ENCODE measurements at regions not wholly inside any gene's neighbourhood (a gene's known extent, or its start where the extent isn't known, plus 50 kb on each side); places are given as distances from the start of the nearest gene placed in this dataset.

DNA sequence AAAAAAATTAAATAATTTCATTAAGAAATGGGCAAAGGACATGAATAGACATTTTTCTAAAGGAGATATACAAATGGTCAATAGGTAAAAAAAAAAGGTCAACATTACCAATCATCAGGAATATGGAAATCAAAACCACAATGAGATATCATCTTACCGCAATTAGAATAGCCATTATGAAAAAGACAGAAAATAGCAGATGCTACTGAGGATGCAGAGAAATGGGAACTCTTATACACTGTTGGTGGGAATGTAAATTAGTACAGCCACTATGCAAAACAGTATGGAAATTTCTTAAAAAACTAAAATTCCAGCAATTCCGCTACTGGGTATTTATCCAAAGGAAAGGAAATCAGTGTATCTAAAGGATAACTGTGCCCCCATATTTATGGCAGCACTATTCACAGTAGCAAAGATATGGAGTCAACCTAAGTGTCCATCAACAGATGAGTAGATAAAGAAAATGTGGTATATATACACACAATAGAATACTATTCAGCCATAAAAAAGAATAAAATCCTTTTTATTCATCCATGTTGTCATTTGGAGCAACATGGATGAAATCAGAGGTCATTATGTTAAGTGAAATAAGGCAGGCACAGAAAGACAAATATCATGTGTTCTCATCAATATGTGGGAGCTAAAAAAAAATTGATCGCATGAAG lies 132.4 kb downstream of the RPL22L1 start:
- Histone ChIP-seq H3K4me1 (peaks cover 0 to 15% (median 8%) of the 10 kb centered on the region in 3 donors), H3K27me3 (no peaks in the 10 kb centered on the region), H3K36me3 (no peaks in the 10 kb centered on the region), H3K27ac (no peak overlapping the region), H3K4me3 (no peak overlapping the region), H3K9me3 (no peaks in the 10 kb centered on the region)
- TF ChIP-seq, protein P1, sequence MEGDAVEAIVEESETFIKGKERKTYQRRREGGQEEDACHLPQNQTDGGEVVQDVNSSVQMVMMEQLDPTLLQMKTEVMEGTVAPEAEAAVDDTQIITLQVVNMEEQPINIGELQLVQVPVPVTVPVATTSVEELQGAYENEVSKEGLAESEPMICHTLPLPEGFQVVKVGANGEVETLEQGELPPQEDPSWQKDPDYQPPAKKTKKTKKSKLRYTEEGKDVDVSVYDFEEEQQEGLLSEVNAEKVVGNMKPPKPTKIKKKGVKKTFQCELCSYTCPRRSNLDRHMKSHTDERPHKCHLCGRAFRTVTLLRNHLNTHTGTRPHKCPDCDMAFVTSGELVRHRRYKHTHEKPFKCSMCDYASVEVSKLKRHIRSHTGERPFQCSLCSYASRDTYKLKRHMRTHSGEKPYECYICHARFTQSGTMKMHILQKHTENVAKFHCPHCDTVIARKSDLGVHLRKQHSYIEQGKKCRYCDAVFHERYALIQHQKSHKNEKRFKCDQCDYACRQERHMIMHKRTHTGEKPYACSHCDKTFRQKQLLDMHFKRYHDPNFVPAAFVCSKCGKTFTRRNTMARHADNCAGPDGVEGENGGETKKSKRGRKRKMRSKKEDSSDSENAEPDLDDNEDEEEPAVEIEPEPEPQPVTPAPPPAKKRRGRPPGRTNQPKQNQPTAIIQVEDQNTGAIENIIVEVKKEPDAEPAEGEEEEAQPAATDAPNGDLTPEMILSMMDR (IDR thresholded peaks at IDR 0.05), result no peak
- no peak for TF ChIP-seq POLR2A (IDR thresholded peaks at IDR 0.05)
- WGBS, 2 donors, result 97 to 99% methylated on average over 3 of the region's 3 CpGs
- intact Hi-C loops (cut with DNase I), result no loop called here
- DNase-seq, result no peak

DNA sequence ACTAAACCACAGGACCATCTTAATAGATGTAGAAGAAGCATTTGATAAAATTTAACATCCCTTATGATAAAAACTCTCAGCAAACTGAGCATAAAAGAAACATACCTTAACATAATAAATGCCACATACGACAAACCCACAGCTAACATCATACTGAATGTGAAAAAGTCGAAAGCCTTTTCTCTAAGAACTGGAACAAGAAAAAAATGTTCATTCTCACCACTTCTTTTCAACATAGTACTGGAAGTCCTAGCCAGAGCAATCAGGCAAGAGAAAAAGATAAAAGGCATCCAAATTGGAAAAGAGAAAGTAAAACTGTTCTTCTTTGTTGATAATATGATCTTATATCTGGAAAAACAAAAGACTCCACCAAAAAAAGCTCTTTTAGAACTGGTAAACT lies 134.2 kb downstream of the RPL22L1 start:
- Histone ChIP-seq H3K27me3 (no peaks in the 10 kb centered on the region), H3K9me3 (no peaks in the 10 kb centered on the region), H3K36me3 (no peaks in the 10 kb centered on the region), H3K4me1 (peaks cover 0 to 3% (median 2%) of the 10 kb centered on the region in 3 donors), H3K27ac (peak overlapping the region in 2 of 4 donors; percentile 30 to 42), H3K4me3 (no peak overlapping the region)
- TF ChIP-seq, protein P1 (IDR thresholded peaks at IDR 0.05), result no peak
- no peak for TF ChIP-seq POLR2A (IDR thresholded peaks at IDR 0.05)
- 64 to 77% methylated on average over 2 of the region's 2 CpGs for WGBS, 2 donors
- no peak for DNase-seq
- intact Hi-C loops (cut with DNase I), result no loop called here

DNA sequence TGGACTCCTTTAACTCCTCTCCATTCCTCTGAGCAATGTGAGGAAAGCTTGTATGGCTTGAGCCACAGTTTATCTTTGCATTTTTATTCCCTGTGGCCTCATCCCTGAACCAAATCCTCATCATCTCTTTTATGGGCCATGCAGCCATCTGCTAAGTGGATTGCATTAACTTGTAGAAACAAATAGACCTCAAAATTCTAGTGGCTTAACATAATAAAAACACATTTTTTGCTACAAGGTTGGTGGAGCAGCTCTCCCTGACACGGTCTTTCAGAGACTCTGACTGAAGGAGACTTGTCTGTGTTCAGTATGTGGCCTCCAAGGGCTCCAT lies 135.3 kb downstream of the RPL22L1 start:
- no peak for DNase-seq
- intact Hi-C loops (cut with DNase I), result no loop called here
- Histone ChIP-seq H3K27ac (no peak overlapping the region), H3K27me3 (no peaks in the 10 kb centered on the region), H3K9me3 (no peaks in the 10 kb centered on the region), H3K36me3 (no peaks in the 10 kb centered on the region), H3K4me1 (no peaks in the 10 kb centered on the region), H3K4me3 (no peak overlapping the region)
- no peak for TF ChIP-seq POLR2A (IDR thresholded peaks at IDR 0.05)
- WGBS, 2 donors, result 73 to 83% methylated on average over 1 of the region's 1 CpG

DNA sequence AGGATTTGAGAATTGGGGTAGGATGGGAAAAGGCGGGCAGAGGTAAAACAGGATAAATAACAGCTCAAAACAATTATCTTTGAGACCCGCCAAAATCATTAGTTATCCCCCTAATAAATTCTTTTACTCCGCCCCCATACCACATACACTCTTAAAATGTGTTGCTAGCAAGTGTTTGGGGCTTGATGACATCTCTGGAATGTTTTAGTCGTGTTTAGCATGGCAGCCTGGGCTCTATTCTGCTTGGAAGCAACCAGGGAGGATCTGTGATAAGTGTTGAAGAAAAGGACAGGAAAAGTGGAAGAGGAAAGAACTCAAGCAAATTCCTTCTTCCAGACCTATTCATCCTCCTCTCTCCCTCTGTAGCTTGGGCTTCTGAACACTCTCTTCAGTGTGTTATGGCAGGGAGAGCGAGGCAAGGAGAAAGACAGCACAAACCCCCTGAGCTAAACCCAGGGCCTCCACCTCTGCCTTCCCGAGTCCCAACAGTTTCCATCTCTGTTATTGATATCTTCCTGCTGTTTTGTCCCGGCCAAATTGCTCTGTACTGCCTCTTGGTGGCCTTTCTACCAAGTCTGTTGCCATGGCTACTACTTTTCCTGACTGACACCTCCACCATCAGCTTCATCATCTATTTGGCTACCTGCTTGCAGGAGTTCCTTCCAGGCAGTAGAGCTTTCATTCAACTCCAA lies 135.8 kb downstream of the RPL22L1 start:
- Histone ChIP-seq H3K4me1 (no peaks in the 10 kb centered on the region), H3K9me3 (no peaks in the 10 kb centered on the region), H3K4me3 (no peak overlapping the region), H3K27ac (peak overlapping the region in 1 of 4 donors; percentile 14), H3K27me3 (no peaks in the 10 kb centered on the region), H3K36me3 (no peaks in the 10 kb centered on the region)
- intact Hi-C loops (cut with DNase I), result no loop called here
- TF ChIP-seq, protein P1 (IDR thresholded peaks at IDR 0.05), result no peak
- no peak for TF ChIP-seq POLR2A (IDR thresholded peaks at IDR 0.05)
- DNase-seq, result no peak
- 71 to 80% methylated on average over 7 of the region's 7 CpGs for WGBS, 2 donors

DNA sequence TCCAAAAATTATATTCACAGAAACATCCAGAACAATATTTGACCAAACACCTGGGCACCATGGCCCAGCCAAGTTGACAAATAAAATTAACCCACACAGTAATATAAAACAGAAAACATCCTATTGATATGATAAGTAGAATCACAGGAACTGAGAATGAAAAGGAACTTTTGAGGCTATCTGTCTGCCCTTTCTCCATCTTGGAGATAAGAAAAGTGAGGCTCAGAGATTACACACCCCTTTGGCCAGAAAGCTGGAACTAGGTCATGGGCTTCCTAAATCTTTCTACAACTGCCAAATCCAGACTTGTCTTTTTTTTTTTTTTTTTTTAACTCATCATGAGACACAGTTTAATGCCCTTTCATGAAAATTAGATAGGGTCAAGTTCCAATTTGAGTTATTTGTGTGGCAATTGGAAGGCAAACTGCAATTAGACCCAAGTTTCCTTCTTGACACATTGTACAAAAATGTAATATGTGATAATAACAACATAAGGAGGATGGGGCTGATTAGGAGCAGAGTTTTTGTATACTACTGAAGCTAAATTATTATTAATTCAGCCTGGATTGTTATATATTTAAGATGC lies 137.2 kb downstream of the RPL22L1 start:
- Histone ChIP-seq H3K9me3 (no peaks in the 10 kb centered on the region), H3K36me3 (no peaks in the 10 kb centered on the region), H3K27me3 (no peaks in the 10 kb centered on the region), H3K4me1 (no peaks in the 10 kb centered on the region), H3K27ac (no peak overlapping the region), H3K4me3 (no peak overlapping the region)
- intact Hi-C loops (cut with DNase I), result no loop called here
- no peak for DNase-seq
- TF ChIP-seq, protein P1 (IDR thresholded peaks at IDR 0.05), result no peak
- no peak for TF ChIP-seq POLR2A (IDR thresholded peaks at IDR 0.05)

All from esophagus squamous epithelium (tissue), 5 donors.